ENCODE measurements at regions not wholly inside any gene's neighbourhood (a gene's known extent, or its start where the extent isn't known, plus 50 kb on each side); places are given as distances from the start of the nearest gene placed in this dataset.

- ATAC-seq (no peak), DNase-seq (no peak)
- intact Hi-C loops (cut with DNase I, micrococcal nuclease) = no loop called here
Observed at GRCh38 chr21:16250273-16250672, 520.5 kb downstream of the USP25 start.

- no peak for ATAC-seq
- intact Hi-C loops (cut with DNase I, micrococcal nuclease) = no loop called here
- DNase-seq = no peak
Observed at GRCh38 chr21:16258844-16259611, 529.2 kb downstream of the USP25 start.

GRCh38 chr21:16262091-16262490, 532.3 kb downstream of the USP25 start:
- ATAC-seq (no peak), DNase-seq (no peak)
- intact Hi-C loops (cut with DNase I, micrococcal nuclease) = no loop called here

GRCh38 chr21:16264319-16264718, 534.5 kb downstream of the USP25 start:
- no peak for DNase-seq
- intact Hi-C loops (cut with DNase I, micrococcal nuclease) = no loop called here
- ATAC-seq = no peak

GRCh38 chr21:16269476-16269875, 539.7 kb downstream of the USP25 start:
- DNase-seq = no peak
- no peak for ATAC-seq
- intact Hi-C loops (cut with DNase I, micrococcal nuclease) = no loop called here

GRCh38 chr21:16279731-16280581, 550.2 kb downstream of the USP25 start:
- no peak for DNase-seq
- ATAC-seq = no peak

GRCh38 chr21:16280686-16281091, 550.9 kb downstream of the USP25 start:
- intact Hi-C loops (cut with DNase I, micrococcal nuclease) = no loop called here
- ATAC-seq (no peak), DNase-seq (no peak)

More at GRCh38 chr21:16279731-16280581, 550.2 kb downstream of the USP25 start:
- intact Hi-C loops (cut with DNase I, micrococcal nuclease) = no loop called here

- ATAC-seq (no peak), DNase-seq (no peak)
- intact Hi-C loops (cut with DNase I, micrococcal nuclease) = no loop called here
Observed at GRCh38 chr21:16283516-16283915, 553.7 kb downstream of the USP25 start.

- no peak for ATAC-seq
- intact Hi-C loops (cut with DNase I, micrococcal nuclease) = no loop called here
- DNase-seq = no peak
Observed at GRCh38 chr21:16285605-16286126, 555.9 kb downstream of the USP25 start.

- DNase-seq = no peak
- intact Hi-C loops (cut with DNase I, micrococcal nuclease) = no loop called here
- ATAC-seq = no peak
Observed at GRCh38 chr21:16287046-16287445, 557.3 kb downstream of the USP25 start.

- DNase-seq = no peak
- no peak for ATAC-seq
- intact Hi-C loops (cut with DNase I, micrococcal nuclease) = no loop called here
Observed at GRCh38 chr21:16291296-16291695, 561.5 kb downstream of the USP25 start.

GRCh38 chr21:16294128-16294527, 564.3 kb downstream of the USP25 start:
- DNase-seq = no peak
- no peak for ATAC-seq

GRCh38 chr21:16302851-16303282, 573.1 kb downstream of the USP25 start:
- no peak for ATAC-seq
- no peak for DNase-seq

More at GRCh38 chr21:16294128-16294527, 564.3 kb downstream of the USP25 start:
- intact Hi-C loops (cut with DNase I, micrococcal nuclease) = no loop called here

GRCh38 chr21:16304174-16305095, 574.7 kb downstream of the USP25 start:
- intact Hi-C loops (cut with DNase I, micrococcal nuclease) = no loop called here
- DNase-seq (no peak), ATAC-seq (no peak)

More at GRCh38 chr21:16302851-16303282, 573.1 kb downstream of the USP25 start:
- intact Hi-C loops (cut with DNase I, micrococcal nuclease) = no loop called here

- ATAC-seq (no peak), DNase-seq (no peak)
- intact Hi-C loops (cut with DNase I, micrococcal nuclease) = no loop called here
Observed at GRCh38 chr21:16305686-16306085, 575.9 kb downstream of the USP25 start.

- intact Hi-C loops (cut with DNase I, micrococcal nuclease) = no loop called here
- ATAC-seq (no peak), DNase-seq (no peak)
Observed at GRCh38 chr21:16307256-16307655, 577.5 kb downstream of the USP25 start.

GRCh38 chr21:16308269-16308668, 578.5 kb downstream of the USP25 start:
- DNase-seq (no peak), ATAC-seq (no peak)
- intact Hi-C loops (cut with DNase I, micrococcal nuclease) = no loop called here

- DNase-seq (no peak), ATAC-seq (no peak)
- intact Hi-C loops (cut with DNase I, micrococcal nuclease) = no loop called here
Observed at GRCh38 chr21:16309250-16309971, 579.6 kb downstream of the USP25 start.
